ENCODE measurements at regions not wholly inside any gene's neighbourhood (a gene's known extent, or its start where the extent isn't known, plus 50 kb on each side); places are given as distances from the start of the nearest gene placed in this dataset.

DNA sequence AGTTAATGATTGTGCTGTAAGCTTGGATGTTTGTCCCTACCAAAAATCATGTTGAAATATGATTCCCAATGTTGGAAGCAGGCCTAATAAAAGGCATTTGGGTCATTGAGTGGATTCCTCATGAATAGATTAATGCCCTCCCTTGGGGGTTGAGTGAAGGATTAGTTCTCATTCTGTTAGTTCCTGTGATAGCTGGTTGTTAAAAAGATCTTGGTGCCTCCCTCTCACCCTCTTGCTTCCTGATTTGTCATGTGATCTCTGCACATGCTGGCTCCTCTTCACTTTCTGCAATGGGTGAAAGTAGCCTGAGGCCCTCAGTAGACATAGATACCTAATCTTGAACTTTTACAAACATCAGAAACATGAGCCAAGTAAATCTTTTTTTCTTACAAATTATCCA, 115.6 kb upstream of the HCRTR2 start:
- Histone ChIP-seq H3K4me3 (ENCODE audit: low read depth in 1 of 2, low read length in 2 of 2) (no peak overlapping the region), H3K9ac (ENCODE audit: low read depth, low read length) (no peak overlapping the region), H2AFZ (ENCODE audit: low read depth, low read length) (no peak overlapping the region), H4K20me1 (ENCODE audit: insufficient read depth, low read length) (no peaks in the 10 kb centered on the region), H3K27ac (ENCODE audit: low read length) (no peak overlapping the region), H3K4me2 (ENCODE audit: insufficient read depth, low read length) (no peak overlapping the region), H3K27me3 (ENCODE audit: insufficient read depth, low read length, poor library complexity) (no peaks in the 10 kb centered on the region), H3K36me3 (ENCODE audit: insufficient read depth, low read length) (no peaks in the 10 kb centered on the region), H3K79me2 (ENCODE audit: insufficient read depth, low read length) (no peaks in the 10 kb centered on the region), H3K9me3 (ENCODE audit: insufficient read depth, low read length, severe bottlenecking) (no peaks in the 10 kb centered on the region), H3K4me1 (ENCODE audit: insufficient read depth, low read length) (no peaks in the 10 kb centered on the region)
- no peak for DNase-seq
- TF ChIP-seq, protein P1, sequence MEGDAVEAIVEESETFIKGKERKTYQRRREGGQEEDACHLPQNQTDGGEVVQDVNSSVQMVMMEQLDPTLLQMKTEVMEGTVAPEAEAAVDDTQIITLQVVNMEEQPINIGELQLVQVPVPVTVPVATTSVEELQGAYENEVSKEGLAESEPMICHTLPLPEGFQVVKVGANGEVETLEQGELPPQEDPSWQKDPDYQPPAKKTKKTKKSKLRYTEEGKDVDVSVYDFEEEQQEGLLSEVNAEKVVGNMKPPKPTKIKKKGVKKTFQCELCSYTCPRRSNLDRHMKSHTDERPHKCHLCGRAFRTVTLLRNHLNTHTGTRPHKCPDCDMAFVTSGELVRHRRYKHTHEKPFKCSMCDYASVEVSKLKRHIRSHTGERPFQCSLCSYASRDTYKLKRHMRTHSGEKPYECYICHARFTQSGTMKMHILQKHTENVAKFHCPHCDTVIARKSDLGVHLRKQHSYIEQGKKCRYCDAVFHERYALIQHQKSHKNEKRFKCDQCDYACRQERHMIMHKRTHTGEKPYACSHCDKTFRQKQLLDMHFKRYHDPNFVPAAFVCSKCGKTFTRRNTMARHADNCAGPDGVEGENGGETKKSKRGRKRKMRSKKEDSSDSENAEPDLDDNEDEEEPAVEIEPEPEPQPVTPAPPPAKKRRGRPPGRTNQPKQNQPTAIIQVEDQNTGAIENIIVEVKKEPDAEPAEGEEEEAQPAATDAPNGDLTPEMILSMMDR (IDR thresholded peaks at IDR 0.05; ENCODE audit: borderline replicate concordance, extremely low read depth, low read length, poor library complexity, severe bottlenecking), result no peak
- TF ChIP-seq EZH2 (IDR thresholded peaks at IDR 0.05; ENCODE audit: borderline replicate concordance, low read depth, low read length, severe bottlenecking), result no peak
- ATAC-seq (ENCODE audit: insufficient read depth, low read depth), result no peak

DNA sequence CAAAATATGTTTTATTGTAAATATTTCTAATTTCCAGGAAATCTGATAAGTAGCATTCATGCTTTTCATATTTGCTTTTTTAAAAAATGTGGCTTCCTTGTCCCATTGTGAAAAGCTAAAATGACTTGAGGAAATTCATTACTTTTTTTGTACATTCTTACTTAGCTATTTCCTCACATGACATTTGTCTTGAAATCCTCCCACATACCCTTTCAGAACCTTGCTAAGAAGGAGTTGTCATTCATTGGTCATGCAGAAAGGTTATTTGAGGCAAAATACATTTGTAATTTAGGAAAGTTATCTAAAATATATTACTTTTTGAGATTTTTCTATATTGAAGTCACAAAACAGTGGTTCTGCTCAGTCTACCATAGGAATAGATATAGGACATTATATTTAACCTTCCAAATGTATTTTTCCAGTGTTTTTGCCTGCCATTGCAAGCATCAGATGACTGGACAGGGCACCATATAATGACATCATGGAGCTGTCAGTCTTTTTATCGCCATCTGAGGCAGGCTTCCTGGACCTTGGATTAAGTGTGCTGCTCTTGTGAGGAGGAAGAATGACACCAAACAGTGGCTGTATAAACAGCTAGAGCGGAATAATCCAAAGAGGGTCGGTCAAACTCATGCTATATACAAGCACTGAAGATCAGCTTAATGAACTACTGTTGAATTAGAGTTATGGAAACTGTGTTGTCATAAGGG, 109.4 kb upstream of the HCRTR2 start:
- DNase-seq, result no peak
- Histone ChIP-seq H3K79me2 (ENCODE audit: insufficient read depth, low read length) (no peaks in the 10 kb centered on the region), H3K9ac (ENCODE audit: low read depth, low read length) (no peak overlapping the region), H3K9me3 (ENCODE audit: insufficient read depth, low read length, severe bottlenecking) (no peaks in the 10 kb centered on the region), H3K27ac (ENCODE audit: low read length) (no peak overlapping the region), H4K20me1 (ENCODE audit: insufficient read depth, low read length) (no peaks in the 10 kb centered on the region), H3K27me3 (ENCODE audit: insufficient read depth, low read length, poor library complexity) (no peaks in the 10 kb centered on the region), H2AFZ (ENCODE audit: low read depth, low read length) (no peak overlapping the region), H3K4me2 (ENCODE audit: insufficient read depth, low read length) (no peak overlapping the region), H3K4me1 (ENCODE audit: insufficient read depth, low read length) (no peaks in the 10 kb centered on the region), H3K4me3 (ENCODE audit: low read depth in 1 of 2, low read length in 2 of 2) (no peak overlapping the region), H3K36me3 (ENCODE audit: insufficient read depth, low read length) (no peaks in the 10 kb centered on the region)
- no peak for TF ChIP-seq EZH2 (IDR thresholded peaks at IDR 0.05; ENCODE audit: borderline replicate concordance, low read depth, low read length, severe bottlenecking)
- TF ChIP-seq, protein P1 (IDR thresholded peaks at IDR 0.05; ENCODE audit: borderline replicate concordance, extremely low read depth, low read length, poor library complexity, severe bottlenecking), result no peak
- no peak for ATAC-seq (ENCODE audit: insufficient read depth, low read depth)

DNA sequence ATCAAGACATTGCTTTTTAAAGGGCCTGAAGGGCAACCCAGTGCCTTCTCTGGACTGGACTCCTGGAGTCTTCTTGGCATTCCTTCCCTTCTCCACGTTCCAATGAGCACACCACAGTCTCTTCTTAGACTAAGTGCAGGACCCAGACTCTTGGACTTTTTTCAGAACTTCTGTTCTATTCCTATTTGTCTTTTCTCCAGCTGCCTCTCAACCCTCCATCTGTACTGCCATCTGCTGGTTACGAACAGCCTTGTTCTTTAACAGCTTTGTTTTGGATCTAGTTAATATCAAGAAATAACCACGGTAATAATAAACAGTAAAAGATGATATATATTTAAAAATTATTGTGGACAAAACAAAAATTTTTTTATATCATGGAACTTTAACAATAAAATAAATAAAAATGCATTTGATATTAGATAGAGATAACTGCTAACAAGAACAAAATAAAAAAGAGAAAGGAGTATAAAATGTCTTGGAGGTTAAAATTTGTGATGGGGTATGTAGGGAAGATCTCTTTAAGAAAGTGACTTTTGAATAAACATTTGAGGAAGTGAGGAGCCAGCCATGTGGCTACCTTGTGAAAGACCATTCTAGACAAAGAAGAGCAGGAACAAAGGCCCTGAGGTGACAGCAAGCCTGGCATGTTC, 105.1 kb upstream of the HCRTR2 start:
- no peak; the same call in 2 of the 3 replicates for ATAC-seq (ENCODE audit: insufficient read depth, low read depth)
- no peaks in the 10 kb centered on the region for H4K20me1 ChIP-seq (ENCODE audit: insufficient read depth, low read length)
- DNase-seq, result peak; percentile 23
- H3K36me3 ChIP-seq (ENCODE audit: insufficient read depth, low read length), result no peaks in the 10 kb centered on the region
- no peaks in the 10 kb centered on the region for H3K9me3 ChIP-seq (ENCODE audit: insufficient read depth, low read length, severe bottlenecking)
- no peaks in the 10 kb centered on the region for H3K4me1 ChIP-seq (ENCODE audit: insufficient read depth, low read length)
- no peaks in the 10 kb centered on the region for H3K27me3 ChIP-seq (ENCODE audit: insufficient read depth, low read length, poor library complexity)
- TF ChIP-seq EZH2 (IDR thresholded peaks at IDR 0.05; ENCODE audit: borderline replicate concordance, low read depth, low read length, severe bottlenecking), result no peak
- TF ChIP-seq, protein P1 (IDR thresholded peaks at IDR 0.05; ENCODE audit: borderline replicate concordance, extremely low read depth, low read length, poor library complexity, severe bottlenecking), result peak; percentile 68
- no peak overlapping the region for H2AFZ ChIP-seq (ENCODE audit: low read depth, low read length)
- no peak overlapping the region for H3K4me3 ChIP-seq (ENCODE audit: low read depth in 1 of 2, low read length in 2 of 2)
- no peak overlapping the region for H3K9ac ChIP-seq (ENCODE audit: low read depth, low read length)
- no peak overlapping the region for H3K4me2 ChIP-seq (ENCODE audit: insufficient read depth, low read length)
- H3K79me2 ChIP-seq (ENCODE audit: insufficient read depth, low read length), result no peaks in the 10 kb centered on the region
- H3K27ac ChIP-seq (ENCODE audit: low read length), result no peak overlapping the region

Data from DND-41 (cell line).